Panc1 (cell line): ENCODE measurements at regions not wholly inside any gene's neighbourhood (a gene's known extent, or its start where the extent isn't known, plus 50 kb on each side); places are given as distances from the start of the nearest gene placed in this dataset.

Experiments used
- ATAC-seq: fragments of 200-7000 bp; cut with Tn5 transposase; 2 replicates; pipeline ENCODE4 v1.9.1; 2020; ENCODE audit warnings: mild to moderate bottlenecking, moderate library complexity
- BruUV-seq: library from RNA; stranded (reverse); fragments of 400-500 nt; replicated peaks from 2 replicates; lab custom pipeline; 2021; lab: Mats Ljungman, UMichigan
- CTCF ChIA-PET: fragments of 300-600 bp; sonication (Branson Sonifier 250); formaldehyde crosslinking; loops from one replicate; lab custom pipeline; 2022; ENCODE audit warnings: antibody characterized with exemption; lab: Charles Lee
- POLR2A ChIA-PET: fragments of 300-600 bp; sonication (Branson Sonifier 250); formaldehyde crosslinking; loops from one replicate; lab custom pipeline; 2022; ENCODE audit warnings: antibody characterized with exemption; lab: Charles Lee
- DNase-seq: peaks from one replicate; pipeline ENCODE4 v3.0.0-alpha.2; 2010; ENCODE audit warnings: low read depth, low spot score
- H3K27ac ChIP-seq: 2 replicates; pipeline ENCODE4 v1.5.1; 2011; ENCODE audit warnings: mild to moderate bottlenecking, low read length, inconsistent platforms
- H3K27me3 ChIP-seq: fragments of 200-500 bp; sonication (Bioruptor generic); 2 replicates; pipeline ENCODE4 v1.6.0; 2014; ENCODE audit warnings: low read length, inconsistent platforms; ENCODE audit not compliant: control insufficient read depth, insufficient read depth
- H3K36me3 ChIP-seq: fragments of 200-500 bp; sonication (Bioruptor generic); 2 replicates; pipeline ENCODE4 v1.5.1; 2014; ENCODE audit warnings: inconsistent platforms, mild to moderate bottlenecking, low read length, moderate library complexity; ENCODE audit not compliant: control insufficient read depth, insufficient read depth
- H3K4me1 ChIP-seq: 2 replicates; pipeline ENCODE4 v1.5.1; 2011; ENCODE audit warnings: inconsistent platforms, mild to moderate bottlenecking, low read length, moderate library complexity; ENCODE audit not compliant: control insufficient read depth, insufficient read depth
- H3K4me3 ChIP-seq, 2 experiments: 2 replicates each; pipeline ENCODE4 v1.5.1; 2011 to 2012; ENCODE audit warnings: low read depth in 2 of 2, low read length in 2 of 2, mild to moderate bottlenecking in 2 of 2, inconsistent platforms in 1 of 2, moderate library complexity in 1 of 2
- H3K9me3 ChIP-seq: fragments of 200-500 bp; sonication (Bioruptor generic); 2 replicates; pipeline ENCODE4 v1.5.1; 2014; ENCODE audit warnings: low read depth, mild to moderate bottlenecking, inconsistent platforms, low read length, moderate library complexity; ENCODE audit not compliant: control insufficient read depth, insufficient read depth
- POLR2AphosphoS5 ChIP-seq: IDR thresholded peaks from 2 replicates; pipeline ENCODE4 v1.6.1; 2012; ENCODE audit warnings: mild to moderate bottlenecking, low read depth, low read length, moderate library complexity
- SIN3A ChIP-seq: IDR thresholded peaks from 2 replicates; pipeline ENCODE4 v1.6.1; 2012; ENCODE audit warnings: low read depth, mild to moderate bottlenecking, low read length, moderate library complexity, borderline replicate concordance; ENCODE audit not compliant: insufficient read depth
- TCF7L2 ChIP-seq: IDR thresholded peaks from 2 replicates; pipeline ENCODE4 v1.6.1; 2011; ENCODE audit warnings: mild to moderate bottlenecking, low read depth, low read length, inconsistent platforms
- in situ Hi-C: cut with HindIII; loops from 2 replicates; pipeline ENCODE4 v1.10.0; 2016; ENCODE audit warnings: low sequenced_read_pairs, low pct_unique_long_range_greater_than_20kb
- intact Hi-C: fragments of 100-400 bp; cut with micrococcal nuclease; formaldehyde crosslinking; loops from one replicate; pipeline ENCODE4 v1.10.0; 2022; ENCODE audit not compliant: unreplicated experiment
- TF ChIP-seq, protein P1 (sequence below), 2 experiments: IDR thresholded peaks; 2 replicates each; pipeline ENCODE4 v1.6.1; 2011 to 2012; ENCODE audit warnings: low read depth in 2 of 2, control low read depth in 1 of 2, low read length in 1 of 2, mild to moderate bottlenecking in 1 of 2, moderate library complexity in 1 of 2; ENCODE audit not compliant: insufficient read depth in 1 of 2
- TF ChIP-seq, protein P2 (sequence below): fragments of 450-650 bp; IDR thresholded peaks from 2 replicates; pipeline ENCODE4 v1.5.1; 2017; ENCODE audit warnings: mild to moderate bottlenecking

DNA sequence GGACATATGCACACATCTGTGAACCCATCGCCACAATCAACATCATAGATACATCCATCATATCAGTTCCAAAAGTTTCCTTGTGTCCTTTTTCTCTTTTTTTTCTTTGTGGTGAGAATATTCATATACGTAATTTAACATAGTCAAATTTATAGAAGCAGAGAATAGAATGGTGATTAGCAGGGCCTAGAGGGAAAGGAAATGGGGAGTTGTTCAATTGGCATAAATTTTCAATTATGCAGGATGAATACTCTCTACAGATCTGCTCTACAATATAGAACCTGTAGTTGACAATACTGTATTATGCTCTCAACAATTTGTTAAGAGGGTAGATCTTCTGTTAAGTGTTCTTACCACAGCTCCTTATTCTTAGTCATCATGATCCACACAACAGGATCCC, 413.2 kb downstream of the SHISA9 start:
- intact Hi-C loops, result no loop called here
- in situ Hi-C loops, result no loop called here
- Histone ChIP-seq H3K9me3 (no peaks in the 10 kb centered on the region), H3K36me3 (no peaks in the 10 kb centered on the region), H3K4me3 (no peak overlapping the region), H3K4me1 (no peaks in the 10 kb centered on the region), H3K27me3 (no peaks in the 10 kb centered on the region), H3K27ac (no peak overlapping the region)
- TF ChIP-seq, protein P1, sequence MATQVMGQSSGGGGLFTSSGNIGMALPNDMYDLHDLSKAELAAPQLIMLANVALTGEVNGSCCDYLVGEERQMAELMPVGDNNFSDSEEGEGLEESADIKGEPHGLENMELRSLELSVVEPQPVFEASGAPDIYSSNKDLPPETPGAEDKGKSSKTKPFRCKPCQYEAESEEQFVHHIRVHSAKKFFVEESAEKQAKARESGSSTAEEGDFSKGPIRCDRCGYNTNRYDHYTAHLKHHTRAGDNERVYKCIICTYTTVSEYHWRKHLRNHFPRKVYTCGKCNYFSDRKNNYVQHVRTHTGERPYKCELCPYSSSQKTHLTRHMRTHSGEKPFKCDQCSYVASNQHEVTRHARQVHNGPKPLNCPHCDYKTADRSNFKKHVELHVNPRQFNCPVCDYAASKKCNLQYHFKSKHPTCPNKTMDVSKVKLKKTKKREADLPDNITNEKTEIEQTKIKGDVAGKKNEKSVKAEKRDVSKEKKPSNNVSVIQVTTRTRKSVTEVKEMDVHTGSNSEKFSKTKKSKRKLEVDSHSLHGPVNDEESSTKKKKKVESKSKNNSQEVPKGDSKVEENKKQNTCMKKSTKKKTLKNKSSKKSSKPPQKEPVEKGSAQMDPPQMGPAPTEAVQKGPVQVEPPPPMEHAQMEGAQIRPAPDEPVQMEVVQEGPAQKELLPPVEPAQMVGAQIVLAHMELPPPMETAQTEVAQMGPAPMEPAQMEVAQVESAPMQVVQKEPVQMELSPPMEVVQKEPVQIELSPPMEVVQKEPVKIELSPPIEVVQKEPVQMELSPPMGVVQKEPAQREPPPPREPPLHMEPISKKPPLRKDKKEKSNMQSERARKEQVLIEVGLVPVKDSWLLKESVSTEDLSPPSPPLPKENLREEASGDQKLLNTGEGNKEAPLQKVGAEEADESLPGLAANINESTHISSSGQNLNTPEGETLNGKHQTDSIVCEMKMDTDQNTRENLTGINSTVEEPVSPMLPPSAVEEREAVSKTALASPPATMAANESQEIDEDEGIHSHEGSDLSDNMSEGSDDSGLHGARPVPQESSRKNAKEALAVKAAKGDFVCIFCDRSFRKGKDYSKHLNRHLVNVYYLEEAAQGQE (IDR thresholded peaks at IDR 0.05; ENCODE audit: insufficient read depth in 1 of 2, low read depth in 2 of 2, low read length in 1 of 2), result no peak
- TF ChIP-seq SIN3A, result no peak
- TF ChIP-seq, protein P2, sequence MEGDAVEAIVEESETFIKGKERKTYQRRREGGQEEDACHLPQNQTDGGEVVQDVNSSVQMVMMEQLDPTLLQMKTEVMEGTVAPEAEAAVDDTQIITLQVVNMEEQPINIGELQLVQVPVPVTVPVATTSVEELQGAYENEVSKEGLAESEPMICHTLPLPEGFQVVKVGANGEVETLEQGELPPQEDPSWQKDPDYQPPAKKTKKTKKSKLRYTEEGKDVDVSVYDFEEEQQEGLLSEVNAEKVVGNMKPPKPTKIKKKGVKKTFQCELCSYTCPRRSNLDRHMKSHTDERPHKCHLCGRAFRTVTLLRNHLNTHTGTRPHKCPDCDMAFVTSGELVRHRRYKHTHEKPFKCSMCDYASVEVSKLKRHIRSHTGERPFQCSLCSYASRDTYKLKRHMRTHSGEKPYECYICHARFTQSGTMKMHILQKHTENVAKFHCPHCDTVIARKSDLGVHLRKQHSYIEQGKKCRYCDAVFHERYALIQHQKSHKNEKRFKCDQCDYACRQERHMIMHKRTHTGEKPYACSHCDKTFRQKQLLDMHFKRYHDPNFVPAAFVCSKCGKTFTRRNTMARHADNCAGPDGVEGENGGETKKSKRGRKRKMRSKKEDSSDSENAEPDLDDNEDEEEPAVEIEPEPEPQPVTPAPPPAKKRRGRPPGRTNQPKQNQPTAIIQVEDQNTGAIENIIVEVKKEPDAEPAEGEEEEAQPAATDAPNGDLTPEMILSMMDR, result no peak
- TF ChIP-seq POLR2AphosphoS5, result no peak
- TF ChIP-seq TCF7L2, result no peak
- CTCF ChIA-PET, result no interaction called here
- no peak for DNase-seq
- no peak for ATAC-seq
- POLR2A ChIA-PET, result no interaction called here
- BruUV-seq, result no TSS peak

DNA sequence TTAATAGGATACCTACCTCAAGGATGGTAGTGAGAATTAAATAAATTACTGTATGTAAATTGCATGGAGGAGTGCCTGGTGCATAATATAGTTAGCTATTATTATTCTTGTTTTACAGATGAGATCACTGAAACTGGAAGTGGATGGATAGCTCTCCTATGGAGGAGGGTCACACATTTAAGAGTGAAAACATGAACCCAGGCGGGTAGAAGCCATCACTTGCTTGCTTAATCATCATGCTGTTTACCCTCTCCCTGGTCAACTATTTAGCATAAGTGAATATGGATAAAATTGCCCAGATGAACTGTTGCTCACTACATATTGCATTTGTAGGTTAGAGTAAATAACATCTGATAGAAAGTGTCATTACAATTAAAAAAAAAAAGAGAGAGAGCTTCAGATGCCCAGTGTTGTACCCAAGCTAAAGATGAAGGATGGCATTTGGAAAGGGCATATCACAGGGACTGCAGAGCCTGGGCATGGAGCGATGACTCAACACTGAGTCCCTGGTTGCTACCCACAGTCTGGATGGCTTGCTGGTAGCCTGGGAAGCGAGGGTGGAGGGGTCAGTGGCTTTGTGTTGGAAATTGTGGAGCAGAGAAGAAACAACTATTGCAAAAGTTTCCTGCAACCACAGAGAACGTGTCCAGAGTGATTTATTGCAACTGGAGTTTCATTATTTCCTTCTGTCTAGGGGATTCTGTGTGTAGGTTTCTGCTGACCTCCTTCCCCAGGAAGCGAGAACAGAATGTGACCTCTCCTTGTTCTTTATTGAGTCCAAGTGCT, 414.4 kb downstream of the SHISA9 start:
- no peak for TF ChIP-seq TCF7L2
- TF ChIP-seq, protein P2, result no peak
- no peak for TF ChIP-seq SIN3A
- TF ChIP-seq, protein P1 (IDR thresholded peaks at IDR 0.05; ENCODE audit: insufficient read depth in 1 of 2, low read depth in 2 of 2, low read length in 1 of 2), result no peak
- TF ChIP-seq POLR2AphosphoS5, result no peak
- BruUV-seq, result no TSS peak
- intact Hi-C loops, result no loop called here
- no peak overlapping the region for H3K4me3 ChIP-seq
- POLR2A ChIA-PET, result no interaction called here
- CTCF ChIA-PET, result no interaction called here
- H3K9me3 ChIP-seq, result no peaks in the 10 kb centered on the region
- in situ Hi-C loops, result no loop called here
- H3K4me1 ChIP-seq, result no peaks in the 10 kb centered on the region
- H3K27me3 ChIP-seq, result no peaks in the 10 kb centered on the region
- H3K36me3 ChIP-seq, result no peaks in the 10 kb centered on the region
- H3K27ac ChIP-seq, result no peak overlapping the region
- DNase-seq (no peak), ATAC-seq (no peak)
